Mucosa of descending colon (tissue), 3 donors: ENCODE measurements at regions not wholly inside any gene's neighbourhood (a gene's known extent, or its start where the extent isn't known, plus 50 kb on each side); places are given as distances from the start of the nearest gene placed in this dataset.
"Not testable (repeated sequence)": the region's sequence is repeated elsewhere in the genome, so short reads cannot be mapped to it uniquely, and the experiment has no call there.

Source experiments
- ATAC-seq: fragments of 200-7000 bp; cut with Tn5 transposase; one replicate; pipeline ENCODE4 v1.9.1; 2020; ENCODE audit warnings: mild to moderate bottlenecking, moderate library complexity
- DNase-seq, 3 donors: peaks; one replicate each; pipeline ENCODE4 v3.0.0-alpha.2; 2020
- H3K36me3 ChIP-seq: fragments of 200-600 bp; one replicate; pipeline ENCODE4 v1.8.0; 2021; ENCODE audit warnings: low read depth, mild to moderate bottlenecking
- H3K4me1 ChIP-seq: fragments of 200-600 bp; one replicate; pipeline ENCODE4 v1.8.0; 2021; ENCODE audit warnings: low read depth, mild to moderate bottlenecking
- H3K4me3 ChIP-seq: fragments of 200-600 bp; one replicate; pipeline ENCODE4 v1.8.0; 2021; ENCODE audit warnings: mild to moderate bottlenecking
- H3K9me3 ChIP-seq: fragments of 200-600 bp; one replicate; pipeline ENCODE4 v1.8.0; 2021; ENCODE audit warnings: mild to moderate bottlenecking
- CTCF ChIP-seq: fragments of 200-600 bp; IDR thresholded peaks from one replicate; pipeline ENCODE4 v1.8.0; 2022; ENCODE audit warnings: antibody characterized with exemption, mild to moderate bottlenecking
- intact Hi-C, 2 donors: fragments of 100-400 bp; cut with DNase I in 1 of 2; cut with micrococcal nuclease in 1 of 2; formaldehyde crosslinking; loops; one replicate each; pipeline versions ENCODE4 v1.11.0 to v1.11.1; 2022; cut with DNase I, micrococcal nuclease
- donor health status: DM: no; HTN: no; CAD: no; lungs with moderate emphysema.
- donor health status: DM: no; HTN: no; CAD: no.
- donor health status: DM: no; HTN: yes; CAD: no.

GRCh38 chrX:44667771-44668170 lies 125.1 kb upstream of the FUNDC1 start:
- no peak for DNase-seq
- ATAC-seq = no peak
- no peaks in the 10 kb centered on the region for H3K36me3 ChIP-seq
- H3K9me3 ChIP-seq = no peaks in the 10 kb centered on the region
- H3K4me3 ChIP-seq = no peak overlapping the region
- no peak for TF ChIP-seq CTCF
- intact Hi-C loops = no loop called here
- H3K4me1 ChIP-seq = no peaks in the 10 kb centered on the region

- H3K4me1 ChIP-seq, ATAC-seq, DNase-seq, H3K4me3 ChIP-seq, intact Hi-C loops, H3K36me3 ChIP-seq, H3K9me3 ChIP-seq: not testable (repeated sequence)
Observed at GRCh38 chrX:44657718-44658246, 115.1 kb upstream of the FUNDC1 start.

GRCh38 chrX:44651358-44651757 lies 108.7 kb upstream of the FUNDC1 start:
- no peak for ATAC-seq
- H3K36me3 ChIP-seq = no peaks in the 10 kb centered on the region
- DNase-seq = no peak
- no peaks in the 10 kb centered on the region for H3K4me1 ChIP-seq
- no peak for TF ChIP-seq CTCF
- no peaks in the 10 kb centered on the region for H3K9me3 ChIP-seq
- intact Hi-C loops = no loop called here
- no peak overlapping the region for H3K4me3 ChIP-seq

GRCh38 chrX:44643723-44644122 lies 101.1 kb upstream of the FUNDC1 start:
- ATAC-seq (no peak), DNase-seq (no peak)
- Histone ChIP-seq H3K4me3 (no peak overlapping the region), H3K4me1 (no peaks in the 10 kb centered on the region), H3K36me3 (no peaks in the 10 kb centered on the region), H3K9me3 (no peaks in the 10 kb centered on the region)
- TF ChIP-seq CTCF = no peak
- intact Hi-C loops = no loop called here

GRCh38 chrX:44637282-44637681 lies 94.6 kb upstream of the FUNDC1 start:
- Histone ChIP-seq H3K36me3 (no peaks in the 10 kb centered on the region), H3K4me1 (no peaks in the 10 kb centered on the region), H3K4me3 (no peak overlapping the region), H3K9me3 (no peaks in the 10 kb centered on the region)
- intact Hi-C loops = no loop called here
- DNase-seq (no peak), ATAC-seq (no peak)
- no peak for TF ChIP-seq CTCF

- Histone ChIP-seq H3K4me1 (no peaks in the 10 kb centered on the region), H3K9me3 (no peaks in the 10 kb centered on the region), H3K36me3 (no peaks in the 10 kb centered on the region), H3K4me3 (no peak overlapping the region)
- TF ChIP-seq CTCF = no peak
- DNase-seq (peak in 1 of 3 donors; percentile 40), ATAC-seq (peak; percentile 96)
- intact Hi-C loops = no loop called here
Observed at GRCh38 chrX:44621078-44621477, 78.4 kb upstream of the FUNDC1 start.
